Cardiac muscle cell (in vitro differentiated cells and primary cell): ENCODE measurements at regions not wholly inside any gene's neighbourhood (a gene's known extent, or its start where the extent isn't known, plus 50 kb on each side); places are given as distances from the start of the nearest gene placed in this dataset.
"Not testable (repeated sequence)": the region's sequence is repeated elsewhere in the genome, so short reads cannot be mapped to it uniquely, and the experiment has no call there.

Source experiments
- DNase-seq, 2 donors: peaks; one replicate each; pipeline versions ENCODE4 v3.0.0 to v3.0.0-alpha.2; 2010 to 2017; ENCODE audit warnings: low read depth in 1 of 2, low spot score in 1 of 2
- H3K27ac ChIP-seq: fragments of 200-600 bp; sonication (generic); 2 replicates; pipeline ENCODE4 v1.5.1; 2016
- H3K27me3 ChIP-seq: fragments of 200-600 bp; sonication (generic); 2 replicates; pipeline ENCODE4 v1.6.0; 2016; ENCODE audit warnings: control low read depth
- H3K36me3 ChIP-seq: fragments of 200-600 bp; sonication (generic); 2 replicates; pipeline ENCODE4 v1.5.1; 2016; ENCODE audit warnings: control low read depth
- H3K4me1 ChIP-seq: fragments of 200-600 bp; sonication (generic); 2 replicates; pipeline ENCODE4 v1.8.1; 2017; ENCODE audit warnings: low read depth, mild to moderate bottlenecking, mixed run types
- H3K4me3 ChIP-seq: fragments of 200-600 bp; sonication (generic); 2 replicates; pipeline ENCODE4 v1.5.1; 2016; ENCODE audit warnings: mild to moderate bottlenecking
- H3K9me3 ChIP-seq: fragments of 200-600 bp; sonication (generic); 2 replicates; pipeline ENCODE4 v1.5.1; 2017; ENCODE audit warnings: low read depth, mild to moderate bottlenecking, control low read depth
- TF ChIP-seq, protein P1 (sequence below): IDR thresholded peaks from 2 replicates; pipeline ENCODE4 v1.5.1; 2012; ENCODE audit warnings: low read depth, mild to moderate bottlenecking, low read length

DNA sequence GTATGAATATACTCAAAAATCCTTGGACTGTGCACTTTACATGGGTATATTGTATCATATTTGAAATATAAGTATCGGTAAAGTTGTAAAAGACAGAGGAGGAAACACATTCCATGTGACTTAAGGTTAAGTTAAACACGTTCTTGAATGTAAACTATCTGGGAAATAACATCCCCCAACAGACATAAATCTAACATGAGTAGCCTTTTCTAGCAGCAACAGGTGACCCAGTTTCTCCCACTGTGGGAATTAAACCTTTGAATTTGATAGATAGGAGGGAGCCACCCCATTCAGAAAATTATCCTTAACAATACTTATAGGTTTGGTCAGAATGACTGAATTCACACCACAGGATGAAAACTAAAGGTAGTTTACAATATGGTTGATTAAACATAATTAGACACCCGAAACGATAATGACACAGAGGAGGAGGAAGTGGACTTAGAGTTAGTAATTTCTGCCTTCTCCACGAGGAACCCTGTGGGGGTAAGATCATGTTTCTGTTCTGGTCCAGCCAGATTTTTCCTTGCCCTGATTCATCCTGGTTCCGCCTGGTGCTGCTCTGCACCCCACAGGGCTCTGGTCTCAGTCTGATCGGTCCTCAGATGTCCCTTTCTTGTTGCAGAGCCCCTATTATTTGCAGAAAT, 84.6 kb upstream of the DNAH5 start:
- Histone ChIP-seq H3K27me3 (no peaks in the 10 kb centered on the region), H3K4me1 (no peaks in the 10 kb centered on the region), H3K27ac (no peak overlapping the region), H3K36me3 (no peaks in the 10 kb centered on the region), H3K9me3 (no peaks in the 10 kb centered on the region), H3K4me3 (no peak overlapping the region)
- TF ChIP-seq, protein P1, sequence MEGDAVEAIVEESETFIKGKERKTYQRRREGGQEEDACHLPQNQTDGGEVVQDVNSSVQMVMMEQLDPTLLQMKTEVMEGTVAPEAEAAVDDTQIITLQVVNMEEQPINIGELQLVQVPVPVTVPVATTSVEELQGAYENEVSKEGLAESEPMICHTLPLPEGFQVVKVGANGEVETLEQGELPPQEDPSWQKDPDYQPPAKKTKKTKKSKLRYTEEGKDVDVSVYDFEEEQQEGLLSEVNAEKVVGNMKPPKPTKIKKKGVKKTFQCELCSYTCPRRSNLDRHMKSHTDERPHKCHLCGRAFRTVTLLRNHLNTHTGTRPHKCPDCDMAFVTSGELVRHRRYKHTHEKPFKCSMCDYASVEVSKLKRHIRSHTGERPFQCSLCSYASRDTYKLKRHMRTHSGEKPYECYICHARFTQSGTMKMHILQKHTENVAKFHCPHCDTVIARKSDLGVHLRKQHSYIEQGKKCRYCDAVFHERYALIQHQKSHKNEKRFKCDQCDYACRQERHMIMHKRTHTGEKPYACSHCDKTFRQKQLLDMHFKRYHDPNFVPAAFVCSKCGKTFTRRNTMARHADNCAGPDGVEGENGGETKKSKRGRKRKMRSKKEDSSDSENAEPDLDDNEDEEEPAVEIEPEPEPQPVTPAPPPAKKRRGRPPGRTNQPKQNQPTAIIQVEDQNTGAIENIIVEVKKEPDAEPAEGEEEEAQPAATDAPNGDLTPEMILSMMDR: no peak
- DNase-seq: no peak

DNA sequence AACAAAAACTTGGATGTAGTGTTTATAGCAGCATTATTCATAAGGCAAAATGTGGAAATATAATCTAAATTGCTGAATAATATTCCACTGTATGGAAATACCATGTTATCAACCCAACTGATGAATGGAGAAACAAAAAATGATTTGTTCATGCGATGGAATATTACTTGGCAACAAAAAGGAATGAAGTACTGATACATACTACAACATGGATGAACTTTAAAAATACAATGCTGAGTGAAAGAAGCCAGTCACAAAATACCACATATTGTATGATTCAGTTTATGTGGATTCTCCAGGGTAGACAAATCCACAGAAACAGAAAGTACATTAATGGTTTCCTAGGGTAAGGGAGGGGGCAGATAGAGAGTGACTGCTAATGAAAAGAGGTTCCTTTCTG, 83.7 kb upstream of the DNAH5 start:
- Histone ChIP-seq H3K27ac (no peak overlapping the region), H3K9me3 (no peaks in the 10 kb centered on the region), H3K4me1 (no peaks in the 10 kb centered on the region), H3K4me3 (no peak overlapping the region), H3K27me3 (no peaks in the 10 kb centered on the region), H3K36me3 (no peaks in the 10 kb centered on the region)
- DNase-seq: no peak
- TF ChIP-seq, protein P1: no peak

DNA sequence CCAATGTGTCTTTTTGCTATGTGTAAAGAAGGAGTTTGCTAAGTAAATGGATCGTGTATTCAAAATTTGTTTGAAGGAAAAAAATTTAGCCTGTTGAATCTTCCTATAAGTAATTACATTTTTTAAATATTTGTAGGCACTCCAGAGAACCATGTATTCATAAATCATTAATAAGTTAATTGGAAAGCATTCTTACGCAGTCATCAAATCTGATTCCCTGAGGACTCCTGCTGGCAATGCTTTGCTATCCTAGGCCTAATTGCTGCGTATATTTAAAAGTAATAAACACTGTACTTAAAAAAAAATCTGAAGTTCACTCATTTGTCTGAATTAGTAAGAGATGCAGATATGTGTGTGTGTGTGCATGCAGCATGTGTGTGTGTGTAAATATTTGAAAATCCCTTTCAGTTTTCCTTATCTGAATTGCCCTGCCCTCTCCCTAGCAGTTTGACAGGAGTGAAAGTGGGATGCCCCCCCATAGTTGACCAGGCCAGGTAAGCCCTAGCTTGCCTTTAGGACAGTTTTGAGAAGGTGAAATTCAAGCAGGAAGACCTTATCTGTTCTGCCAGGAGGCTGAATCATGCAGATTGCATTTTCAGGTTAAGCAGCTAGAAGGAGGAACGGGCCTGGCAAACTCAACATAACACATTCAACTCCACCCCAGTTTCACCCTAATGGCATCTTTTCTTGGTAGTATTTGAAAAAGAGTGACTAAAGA, 81.2 kb upstream of the DNAH5 start:
- Histone ChIP-seq H3K9me3 (no peaks in the 10 kb centered on the region), H3K36me3 (no peaks in the 10 kb centered on the region), H3K27me3 (no peaks in the 10 kb centered on the region), H3K4me3 (no peak overlapping the region), H3K4me1 (no peaks in the 10 kb centered on the region), H3K27ac (no peak overlapping the region)
- DNase-seq: no peak
- TF ChIP-seq, protein P1: no peak

DNA sequence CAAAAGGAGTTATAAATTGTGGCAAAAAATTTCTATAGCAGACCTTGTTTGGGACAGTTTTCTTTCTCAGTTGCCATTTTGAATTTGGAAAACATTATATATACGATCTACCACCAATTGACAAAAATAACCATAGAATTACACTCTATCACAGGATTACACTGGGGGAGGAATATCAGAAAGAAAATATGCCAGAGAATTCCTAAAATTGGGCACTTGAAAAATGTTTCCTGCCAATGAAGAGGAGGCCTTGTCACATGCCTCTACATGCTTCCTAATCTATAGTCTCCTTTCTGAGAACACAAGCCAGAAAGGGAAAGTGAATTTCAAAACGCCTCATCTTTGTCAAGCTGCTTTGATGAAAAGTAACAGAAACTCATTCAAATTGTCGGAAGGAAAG, 78.5 kb upstream of the DNAH5 start:
- Histone ChIP-seq H3K9me3 (no peaks in the 10 kb centered on the region), H3K27ac (no peak overlapping the region), H3K4me1 (no peaks in the 10 kb centered on the region), H3K4me3 (no peak overlapping the region), H3K36me3 (no peaks in the 10 kb centered on the region), H3K27me3 (no peaks in the 10 kb centered on the region)
- TF ChIP-seq, protein P1: no peak
- DNase-seq: no peak

DNA sequence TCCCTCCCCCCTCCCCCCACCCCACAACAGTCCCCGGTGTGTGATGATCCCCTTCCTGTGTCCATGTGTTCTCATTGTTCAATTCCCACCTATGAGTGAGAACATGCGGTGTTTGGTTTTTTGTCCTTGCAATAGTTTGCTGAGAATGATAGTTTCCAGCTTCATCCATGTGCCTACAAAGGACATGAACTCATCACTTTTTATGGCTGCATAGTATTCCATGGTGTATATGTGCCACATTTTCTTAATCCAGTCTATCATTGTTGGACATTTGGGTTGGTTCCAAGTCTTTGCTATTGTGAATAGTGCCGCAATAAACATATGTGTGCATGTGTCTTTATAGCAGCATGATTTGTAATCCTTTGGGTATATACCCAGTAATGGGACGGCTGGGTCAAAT, 76.5 kb upstream of the DNAH5 start:
- not testable (repeated sequence) for H3K4me3 ChIP-seq, H3K36me3 ChIP-seq, DNase-seq, H3K27ac ChIP-seq, H3K4me1 ChIP-seq, H3K9me3 ChIP-seq, H3K27me3 ChIP-seq

DNA sequence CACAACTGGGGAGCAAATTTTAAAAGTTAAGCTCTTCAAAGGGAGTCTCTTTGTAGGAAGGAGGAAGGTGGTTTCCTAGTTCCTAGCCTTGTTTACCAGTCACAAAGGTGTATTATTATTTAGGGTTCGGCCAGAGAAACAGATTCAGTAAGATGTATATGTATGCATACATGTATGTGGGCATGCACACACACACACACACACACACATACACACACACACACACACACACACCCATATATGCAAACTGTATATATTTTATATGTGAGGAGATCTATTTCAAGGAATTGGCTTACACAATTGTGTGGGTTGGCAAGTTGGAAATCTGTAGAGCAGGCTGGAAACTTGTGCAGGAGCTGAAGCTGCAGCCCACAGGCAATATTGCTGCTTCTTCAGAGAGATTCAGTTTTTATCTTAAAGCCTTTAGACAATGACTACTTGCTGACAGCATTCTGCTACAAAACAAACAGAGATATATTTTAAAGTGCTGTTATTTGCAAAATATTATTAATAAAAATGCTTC, 75.3 kb upstream of the DNAH5 start:
- H3K4me3 ChIP-seq: no peak overlapping the region
- H3K36me3 ChIP-seq: no peaks in the 10 kb centered on the region
- H3K27me3 ChIP-seq: no peaks in the 10 kb centered on the region
- no peak overlapping the region for H3K27ac ChIP-seq
- no peaks in the 10 kb centered on the region for H3K9me3 ChIP-seq
- DNase-seq: no peak
- TF ChIP-seq, protein P1: no peak
- H3K4me1 ChIP-seq: no peaks in the 10 kb centered on the region
